PC-9 (cell line): ENCODE measurements at regions not wholly inside any gene's neighbourhood (a gene's known extent, or its start where the extent isn't known, plus 50 kb on each side); places are given as distances from the start of the nearest gene placed in this dataset.

Experiments
- CTCF ChIP-seq: fragments of 200-600 bp; sonication (generic); conservative IDR thresholded peaks from 2 replicates; pipeline ENCODE4 v1.6.1; 2017; ENCODE audit warnings: mixed run types, antibody characterized with exemption, mild to moderate bottlenecking, moderate library complexity
- EZH2 ChIP-seq: fragments of 200-600 bp; sonication (generic); IDR thresholded peaks from 2 replicates; pipeline ENCODE4 v1.8.0; 2017; ENCODE audit warnings: antibody characterized with exemption, low read depth

GRCh38 chr1:81186261-81186660 lies 614.5 kb upstream of the ADGRL2 start:
- no peak for TF ChIP-seq CTCF
- TF ChIP-seq EZH2, result no peak
